GM12872 (cell line): ENCODE measurements at regions not wholly inside any gene's neighbourhood (a gene's known extent, or its start where the extent isn't known, plus 50 kb on each side); places are given as distances from the start of the nearest gene placed in this dataset.

Experiments used
- CTCF ChIP-seq: IDR thresholded peaks from 3 replicates; pipeline ENCODE4 v1.5.1; 2011; ENCODE audit warnings: low read depth, mild to moderate bottlenecking, low read length, moderate library complexity; ENCODE audit not compliant: insufficient read depth

GRCh38 chr9:80378669-80379293, 807.0 kb downstream of the TLE4 start:
- TF ChIP-seq CTCF: no peak

- no peak for TF ChIP-seq CTCF
Observed at GRCh38 chr9:80376180-80376579, 804.4 kb downstream of the TLE4 start.

GRCh38 chr9:80375477-80375876, 803.7 kb downstream of the TLE4 start:
- TF ChIP-seq CTCF: no peak

- no peak for TF ChIP-seq CTCF
Observed at GRCh38 chr9:80369641-80370040, 797.9 kb downstream of the TLE4 start.

GRCh38 chr9:80366626-80367025, 794.9 kb downstream of the TLE4 start:
- no peak for TF ChIP-seq CTCF

GRCh38 chr9:80359941-80360881, 788.4 kb downstream of the TLE4 start:
- TF ChIP-seq CTCF: no peak

- no peak for TF ChIP-seq CTCF
Observed at GRCh38 chr9:80359291-80359690, 787.5 kb downstream of the TLE4 start.
